Activated CD8-positive, alpha-beta T cell treated with anti-CD3 and anti-CD28 coated beads for 36 hours (primary cell): ENCODE measurements at regions not wholly inside any gene's neighbourhood (a gene's known extent, or its start where the extent isn't known, plus 50 kb on each side); places are given as distances from the start of the nearest gene placed in this dataset.
A peak's percentile ranks its signal among the peaks of the same experiment; 100 is the strongest.

Experiments used
- ATAC-seq: fragments of 200-7000 bp; cut with Tn5 transposase; one replicate; pipeline ENCODE4 v1.10.0; 2021; ENCODE audit warnings: mild to moderate bottlenecking, moderate library complexity
- CTCF ChIA-PET: fragments of 350-600 bp; sonication (Branson Sonifier 250); formaldehyde crosslinking; loops from one replicate; lab custom pipeline; 2021; ENCODE audit warnings: antibody characterized with exemption; lab: Charles Lee
- POLR2A ChIA-PET: fragments of 350-600 bp; sonication (Branson Sonifier 250); formaldehyde crosslinking; loops from one replicate; lab custom pipeline; 2021; ENCODE audit warnings: antibody characterized with exemption; lab: Charles Lee
- DNase-seq: peaks from one replicate; pipeline ENCODE4 v3.0.0-alpha.2; 2020
- H3K27ac Mint-ChIP-seq: one replicate; pipeline ENCODE4 v1.8.0; 2021; ENCODE audit warnings: mild to moderate bottlenecking, mixed read lengths
- H3K27me3 Mint-ChIP-seq: one replicate; pipeline ENCODE4 v1.8.0; 2021; ENCODE audit warnings: mixed read lengths
- H3K36me3 Mint-ChIP-seq: one replicate; pipeline ENCODE4 v1.8.0; 2021; ENCODE audit warnings: low read depth, mixed read lengths
- H3K4me1 Mint-ChIP-seq: one replicate; pipeline ENCODE4 v1.8.0; 2021; ENCODE audit warnings: low read depth, mixed read lengths
- H3K4me3 Mint-ChIP-seq: one replicate; pipeline ENCODE4 v1.8.0; 2021; ENCODE audit warnings: mild to moderate bottlenecking, moderate library complexity, mixed read lengths
- H3K9me3 Mint-ChIP-seq: one replicate; pipeline ENCODE4 v1.8.0; 2021; ENCODE audit warnings: mixed read lengths
- CTCF ChIP-seq: fragments of 200-600 bp; IDR thresholded peaks from one replicate; pipeline ENCODE4 v1.8.0; 2022; ENCODE audit warnings: antibody characterized with exemption, mild to moderate bottlenecking
- intact Hi-C: fragments of 100-400 bp; cut with micrococcal nuclease; formaldehyde crosslinking; loops from one replicate; pipeline ENCODE4 v1.10.0; 2022

GRCh38 chr3:67957268-67957667 lies 302.9 kb upstream of the SUCLG2 start:
- no peaks in the 10 kb centered on the region for H3K27me3 Mint-ChIP-seq
- CTCF ChIA-PET: interaction anchor here (1.5 kb wide), 1 partner anchor 9 kb away, joined by 7 read pairs; no protein-coding TSS in a partner anchor

GRCh38 chr3:67947808-67948508 lies 293.5 kb upstream of the SUCLG2 start:
- intact Hi-C loops: no loop called here
- Mint-ChIP-seq H3K9me3 (peaks cover 22% of the 10 kb centered on the region), H3K4me1 (peaks cover 24% of the 10 kb centered on the region), H3K36me3 (peaks cover 2% of the 10 kb centered on the region), H3K4me3 (peak overlapping the region; percentile 35), H3K27ac (peak overlapping the region; percentile 14), H3K27me3 (no peaks in the 10 kb centered on the region)
- POLR2A ChIA-PET: no interaction called here
- TF ChIP-seq CTCF: no peak
- ATAC-seq (peak; percentile 82), DNase-seq (peak; percentile 76)
- CTCF ChIA-PET: interaction anchor here (1.7 to 2.1 kb wide), 3 partner anchors 9 to 158 kb away, joined by 5 to 7 read pairs (median 7); no protein-coding TSS in a partner anchor

More at GRCh38 chr3:67957268-67957667, 302.9 kb upstream of the SUCLG2 start:
- no peak overlapping the region for H3K27ac Mint-ChIP-seq
- intact Hi-C loops: no loop called here
- POLR2A ChIA-PET: no interaction called here
- H3K4me1 Mint-ChIP-seq: peaks cover 5% of the 10 kb centered on the region
- H3K4me3 Mint-ChIP-seq: no peak overlapping the region
- H3K36me3 Mint-ChIP-seq: no peaks in the 10 kb centered on the region
- no peak for DNase-seq
- TF ChIP-seq CTCF: no peak
- peak; percentile 24 for ATAC-seq
- peaks cover 16% of the 10 kb centered on the region for H3K9me3 Mint-ChIP-seq

- no peaks in the 10 kb centered on the region for H3K27me3 Mint-ChIP-seq
- POLR2A ChIA-PET: no interaction called here
- CTCF ChIA-PET: no interaction called here
- peaks cover 29% of the 10 kb centered on the region for H3K4me1 Mint-ChIP-seq
- no peak for ATAC-seq
- H3K9me3 Mint-ChIP-seq: peaks cover 17% of the 10 kb centered on the region
- H3K4me3 Mint-ChIP-seq: no peak overlapping the region
- no peak for TF ChIP-seq CTCF
- intact Hi-C loops: no loop called here
- DNase-seq: no peak
- H3K27ac Mint-ChIP-seq: no peak overlapping the region
- peaks cover 2% of the 10 kb centered on the region for H3K36me3 Mint-ChIP-seq
Measured at GRCh38 chr3:67946436-67946835, 292.0 kb upstream of the SUCLG2 start.

DNA sequence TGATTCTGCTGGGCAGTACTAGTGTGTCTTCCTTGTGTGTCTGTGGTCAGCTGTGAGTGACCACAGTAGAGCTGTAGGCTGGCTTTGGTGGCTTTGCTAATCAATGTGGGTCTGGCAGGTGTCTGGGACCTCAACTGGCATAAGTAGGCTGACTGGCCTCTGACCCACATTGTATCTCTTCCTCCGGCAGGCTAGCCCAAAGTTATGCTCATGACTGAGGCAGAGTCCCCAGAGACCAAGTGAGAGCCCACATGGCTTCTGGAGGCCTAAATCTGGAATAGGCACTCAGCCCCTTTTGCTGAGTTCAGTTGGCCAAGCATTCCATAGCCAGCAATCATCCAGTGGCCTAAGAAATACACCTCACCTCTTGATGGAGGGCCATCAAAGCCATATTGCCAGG lies 289.1 kb upstream of the SUCLG2 start:
- intact Hi-C loops: no loop called here
- POLR2A ChIA-PET: no interaction called here
- no peak for ATAC-seq
- Mint-ChIP-seq H3K4me3 (no peak overlapping the region), H3K27me3 (no peaks in the 10 kb centered on the region), H3K4me1 (peaks cover 37% of the 10 kb centered on the region), H3K36me3 (no peaks in the 10 kb centered on the region), H3K9me3 (peaks cover 5% of the 10 kb centered on the region), H3K27ac (no peak overlapping the region)
- CTCF ChIA-PET: no interaction called here
- TF ChIP-seq CTCF: no peak
- no peak for DNase-seq

GRCh38 chr3:67941433-67942030 lies 287.1 kb upstream of the SUCLG2 start:
- H3K4me3 Mint-ChIP-seq: no peak overlapping the region
- H3K9me3 Mint-ChIP-seq: peaks cover 5% of the 10 kb centered on the region
- H3K27ac Mint-ChIP-seq: no peak overlapping the region
- CTCF ChIA-PET: no interaction called here
- H3K36me3 Mint-ChIP-seq: no peaks in the 10 kb centered on the region
- POLR2A ChIA-PET: no interaction called here
- DNase-seq: no peak
- intact Hi-C loops: no loop called here
- no peaks in the 10 kb centered on the region for H3K27me3 Mint-ChIP-seq
- no peak for TF ChIP-seq CTCF
- peaks cover 21% of the 10 kb centered on the region for H3K4me1 Mint-ChIP-seq
- no peak for ATAC-seq
